ENCODE measurements at regions not wholly inside any gene's neighbourhood (a gene's known extent, or its start where the extent isn't known, plus 50 kb on each side); places are given as distances from the start of the nearest gene placed in this dataset.

GRCh38 chr13:71306821-71307220 is 560.2 kb downstream of the DACH1 start:
- H3K9me3 ChIP-seq (ENCODE audit: control insufficient read depth, low read depth, low read length), result no peaks in the 10 kb centered on the region
- H3K9me1 ChIP-seq (ENCODE audit: control insufficient read depth, extremely low read depth, insufficient read depth, low read length), result no peaks in the 10 kb centered on the region
- no peak overlapping the region for H2AFZ ChIP-seq (ENCODE audit: control insufficient read depth, low read length)
- dilution Hi-C loops (cut with MboI; ENCODE audit: extremely low pct_ligation_motif_present, low sequenced_read_pairs), result no loop called here
- no peaks in the 10 kb centered on the region for H3K27me3 ChIP-seq (ENCODE audit: control insufficient read depth, extremely low read depth, insufficient read depth, low read length)
- no peaks in the 10 kb centered on the region for H3K36me3 ChIP-seq (ENCODE audit: control insufficient read depth in 2 of 2, extremely low read depth in 1 of 2, insufficient read depth in 2 of 2, low read length in 2 of 2)
- H3K4me1 ChIP-seq (ENCODE audit: control insufficient read depth, extremely low read depth, insufficient read depth, low read length), result no peaks in the 10 kb centered on the region
- H3K4me2 ChIP-seq (ENCODE audit: control insufficient read depth, extremely low read depth, insufficient read depth, low read depth, low read length), result no peak overlapping the region
- DNase-seq (ENCODE audit: low read depth, low spot score) (no peak), FAIRE-seq (no peak)
- H3K27ac ChIP-seq (ENCODE audit: control insufficient read depth, insufficient read depth, low read length), result no peak overlapping the region
- H4K20me1 ChIP-seq (ENCODE audit: control insufficient read depth, extremely low read depth, insufficient read depth, low read length), result no peaks in the 10 kb centered on the region
- H3K9ac ChIP-seq (ENCODE audit: control insufficient read depth, extremely low read depth, insufficient read depth, low read length), result no peak overlapping the region
- TF ChIP-seq EZH2 (IDR thresholded peaks at IDR 0.05; ENCODE audit: low read length) (no peak), CTCF (optimal IDR thresholded peaks at IDR 0.05 in 1 of 3, IDR thresholded peaks at IDR 0.05 in 1 of 3, conservative IDR thresholded peaks at IDR 0.05 in 1 of 3; ENCODE audit: extremely low read depth in 1 of 3, insufficient read depth in 2 of 3, low read length in 3 of 3) (no peak)
- H3K79me2 ChIP-seq (ENCODE audit: control insufficient read depth, insufficient read depth, low read length), result no peaks in the 10 kb centered on the region
- H3K4me3 ChIP-seq (ENCODE audit: control insufficient read depth in 2 of 3, extremely low read depth in 1 of 3, insufficient read depth in 2 of 3, low read depth in 1 of 3, low read length in 3 of 3), result no peak overlapping the region

- Histone ChIP-seq H3K79me2 (ENCODE audit: control insufficient read depth, insufficient read depth, low read length) (no peaks in the 10 kb centered on the region), H3K9me3 (ENCODE audit: control insufficient read depth, low read depth, low read length) (no peaks in the 10 kb centered on the region), H3K27ac (ENCODE audit: control insufficient read depth, insufficient read depth, low read length) (no peak overlapping the region), H4K20me1 (ENCODE audit: control insufficient read depth, extremely low read depth, insufficient read depth, low read length) (no peaks in the 10 kb centered on the region), H3K27me3 (ENCODE audit: control insufficient read depth, extremely low read depth, insufficient read depth, low read length) (no peaks in the 10 kb centered on the region), H3K4me3 (ENCODE audit: control insufficient read depth in 2 of 3, extremely low read depth in 1 of 3, insufficient read depth in 2 of 3, low read depth in 1 of 3, low read length in 3 of 3) (no peak overlapping the region), H3K4me2 (ENCODE audit: control insufficient read depth, extremely low read depth, insufficient read depth, low read depth, low read length) (no peak overlapping the region), H2AFZ (ENCODE audit: control insufficient read depth, low read length) (no peak overlapping the region), H3K9ac (ENCODE audit: control insufficient read depth, extremely low read depth, insufficient read depth, low read length) (no peak overlapping the region), H3K4me1 (ENCODE audit: control insufficient read depth, extremely low read depth, insufficient read depth, low read length) (no peaks in the 10 kb centered on the region), H3K9me1 (ENCODE audit: control insufficient read depth, extremely low read depth, insufficient read depth, low read length) (no peaks in the 10 kb centered on the region), H3K36me3 (ENCODE audit: control insufficient read depth in 2 of 2, extremely low read depth in 1 of 2, insufficient read depth in 2 of 2, low read length in 2 of 2) (no peaks in the 10 kb centered on the region)
- DNase-seq (ENCODE audit: low read depth, low spot score) (no peak), FAIRE-seq (no peak)
- dilution Hi-C loops (cut with MboI; ENCODE audit: extremely low pct_ligation_motif_present, low sequenced_read_pairs), result no loop called here
- no peak for TF ChIP-seq CTCF (optimal IDR thresholded peaks at IDR 0.05 in 1 of 3, IDR thresholded peaks at IDR 0.05 in 1 of 3, conservative IDR thresholded peaks at IDR 0.05 in 1 of 3; ENCODE audit: extremely low read depth in 1 of 3, insufficient read depth in 2 of 3, low read length in 3 of 3)
- TF ChIP-seq EZH2 (IDR thresholded peaks at IDR 0.05; ENCODE audit: low read length), result no peak
These were observed 562.1 kb downstream of the DACH1 start for GRCh38 chr13:71304861-71305260.
